ENCODE measurements at regions not wholly inside any gene's neighbourhood (a gene's known extent, or its start where the extent isn't known, plus 50 kb on each side); places are given as distances from the start of the nearest gene placed in this dataset.

GRCh38 chr11:119804698-119805097 lies 75.7 kb upstream of the NECTIN1 start:
- no peaks in the 10 kb centered on the region for H3K9me3 ChIP-seq
- intact Hi-C loops (cut with DNase I) = no loop called here
- no peak for TF ChIP-seq CTCF (IDR thresholded peaks at IDR 0.05)
- no peaks in the 10 kb centered on the region for H3K4me1 ChIP-seq
- H3K36me3 ChIP-seq = no peaks in the 10 kb centered on the region
- H3K27me3 ChIP-seq = no peaks in the 10 kb centered on the region
- no peak for DNase-seq
- H3K4me3 ChIP-seq = no peak overlapping the region
- H3K27ac ChIP-seq = no peak overlapping the region
- no peak overlapping the region for H3K9ac ChIP-seq (ENCODE audit: low read depth in 2 of 2, low read length in 2 of 2)

- Histone ChIP-seq H3K27me3 (no peaks in the 10 kb centered on the region), H3K4me3 (no peak overlapping the region), H3K9ac (ENCODE audit: low read depth in 2 of 2, low read length in 2 of 2) (no peak overlapping the region), H3K9me3 (no peaks in the 10 kb centered on the region), H3K36me3 (no peaks in the 10 kb centered on the region), H3K27ac (no peak overlapping the region), H3K4me1 (no peaks in the 10 kb centered on the region)
- DNase-seq = no peak
- intact Hi-C loops (cut with DNase I) = no loop called here
- no peak for TF ChIP-seq CTCF (IDR thresholded peaks at IDR 0.05)
These were observed 74.8 kb upstream of the NECTIN1 start for GRCh38 chr11:119803726-119804294.

GRCh38 chr11:119803139-119803538 lies 74.1 kb upstream of the NECTIN1 start:
- H3K9me3 ChIP-seq = no peaks in the 10 kb centered on the region
- no peak for TF ChIP-seq CTCF (IDR thresholded peaks at IDR 0.05)
- no peak overlapping the region for H3K27ac ChIP-seq
- no peak overlapping the region for H3K4me3 ChIP-seq
- H3K36me3 ChIP-seq = no peaks in the 10 kb centered on the region
- intact Hi-C loops (cut with DNase I) = no loop called here
- no peaks in the 10 kb centered on the region for H3K27me3 ChIP-seq
- no peak for DNase-seq
- no peaks in the 10 kb centered on the region for H3K4me1 ChIP-seq
- H3K9ac ChIP-seq (ENCODE audit: low read depth in 2 of 2, low read length in 2 of 2) = no peak overlapping the region

- Histone ChIP-seq H3K27ac (no peak overlapping the region), H3K9me3 (no peaks in the 10 kb centered on the region), H3K4me1 (no peaks in the 10 kb centered on the region), H3K36me3 (no peaks in the 10 kb centered on the region), H3K4me3 (no peak overlapping the region), H3K27me3 (no peaks in the 10 kb centered on the region), H3K9ac (ENCODE audit: low read depth in 2 of 2, low read length in 2 of 2) (no peak overlapping the region)
- no peak for TF ChIP-seq CTCF (IDR thresholded peaks at IDR 0.05)
- intact Hi-C loops (cut with DNase I) = no loop called here
- DNase-seq = no peak
These were observed 73.7 kb upstream of the NECTIN1 start for GRCh38 chr11:119802670-119803069.

GRCh38 chr11:119800619-119801018 lies 71.6 kb upstream of the NECTIN1 start:
- Histone ChIP-seq H3K9me3 (no peaks in the 10 kb centered on the region), H3K27me3 (no peaks in the 10 kb centered on the region), H3K4me1 (no peaks in the 10 kb centered on the region), H3K4me3 (no peak overlapping the region), H3K9ac (ENCODE audit: low read depth in 2 of 2, low read length in 2 of 2) (no peak overlapping the region), H3K27ac (no peak overlapping the region), H3K36me3 (no peaks in the 10 kb centered on the region)
- no peak for TF ChIP-seq CTCF (IDR thresholded peaks at IDR 0.05)
- intact Hi-C loops (cut with DNase I) = no loop called here
- no peak for DNase-seq
